ENCODE measurements at regions not wholly inside any gene's neighbourhood (a gene's known extent, or its start where the extent isn't known, plus 50 kb on each side); places are given as distances from the start of the nearest gene placed in this dataset.
"Not testable (repeated sequence)": the region's sequence is repeated elsewhere in the genome, so short reads cannot be mapped to it uniquely, and the experiment has no call there.

DNA sequence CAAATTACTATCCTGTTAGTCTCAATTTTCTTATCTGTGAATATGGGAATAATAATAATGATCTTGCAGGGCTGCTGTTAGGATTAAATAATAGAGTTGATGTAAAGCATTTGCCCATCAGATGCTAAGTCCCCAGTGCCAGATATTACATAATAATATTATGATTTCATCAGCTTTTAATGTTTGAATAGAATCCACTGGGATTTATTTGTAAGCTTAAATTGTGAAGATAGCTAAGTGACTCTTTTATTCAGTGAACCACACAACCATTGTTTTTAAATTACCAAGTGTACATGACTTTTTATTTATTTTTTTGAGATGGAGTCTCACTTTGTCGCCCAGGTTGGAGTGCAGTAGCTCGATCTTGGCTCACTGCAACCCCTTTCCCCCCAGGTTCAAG, 510.3 kb upstream of the DPP6 start:
- DNase-seq = no peak
- TF ChIP-seq, protein P1, sequence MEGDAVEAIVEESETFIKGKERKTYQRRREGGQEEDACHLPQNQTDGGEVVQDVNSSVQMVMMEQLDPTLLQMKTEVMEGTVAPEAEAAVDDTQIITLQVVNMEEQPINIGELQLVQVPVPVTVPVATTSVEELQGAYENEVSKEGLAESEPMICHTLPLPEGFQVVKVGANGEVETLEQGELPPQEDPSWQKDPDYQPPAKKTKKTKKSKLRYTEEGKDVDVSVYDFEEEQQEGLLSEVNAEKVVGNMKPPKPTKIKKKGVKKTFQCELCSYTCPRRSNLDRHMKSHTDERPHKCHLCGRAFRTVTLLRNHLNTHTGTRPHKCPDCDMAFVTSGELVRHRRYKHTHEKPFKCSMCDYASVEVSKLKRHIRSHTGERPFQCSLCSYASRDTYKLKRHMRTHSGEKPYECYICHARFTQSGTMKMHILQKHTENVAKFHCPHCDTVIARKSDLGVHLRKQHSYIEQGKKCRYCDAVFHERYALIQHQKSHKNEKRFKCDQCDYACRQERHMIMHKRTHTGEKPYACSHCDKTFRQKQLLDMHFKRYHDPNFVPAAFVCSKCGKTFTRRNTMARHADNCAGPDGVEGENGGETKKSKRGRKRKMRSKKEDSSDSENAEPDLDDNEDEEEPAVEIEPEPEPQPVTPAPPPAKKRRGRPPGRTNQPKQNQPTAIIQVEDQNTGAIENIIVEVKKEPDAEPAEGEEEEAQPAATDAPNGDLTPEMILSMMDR (IDR thresholded peaks at IDR 0.05) = no peak
- TF ChIP-seq POLR2A (IDR thresholded peaks at IDR 0.05) = no peak

DNA sequence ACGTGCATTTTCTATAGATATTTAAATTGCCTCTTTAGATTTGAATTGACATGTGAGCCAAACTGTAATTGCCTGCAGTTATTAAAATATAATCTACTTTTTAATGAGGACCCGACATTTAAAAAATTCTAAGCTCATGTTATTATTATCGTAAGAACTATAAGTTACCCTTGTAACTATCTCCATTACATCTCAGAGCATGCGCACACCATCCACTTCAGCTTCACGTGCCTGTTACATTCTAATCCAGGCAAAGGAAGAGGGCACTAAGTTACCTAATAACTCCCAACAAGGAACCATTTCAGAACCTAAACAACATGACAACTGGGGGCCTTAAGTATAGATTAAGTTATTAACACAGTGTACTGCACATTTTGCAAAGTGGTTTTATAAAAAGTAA, 509.0 kb upstream of the DPP6 start:
- Histone ChIP-seq H3K9me3 (no peaks in the 10 kb centered on the region), H3K27me3 (no peaks in the 10 kb centered on the region), H3K4me3 (no peak overlapping the region), H3K27ac (no peak overlapping the region), H3K4me1 (no peaks in the 10 kb centered on the region), H3K36me3 (no peaks in the 10 kb centered on the region)
- TF ChIP-seq POLR2A (IDR thresholded peaks at IDR 0.05) = no peak
- TF ChIP-seq, protein P1 (IDR thresholded peaks at IDR 0.05) = no peak
- DNase-seq = no peak

More for the DNA sequence above, 510.3 kb upstream of the DPP6 start:
- Histone ChIP-seq H3K36me3 (no peaks in the 10 kb centered on the region), H3K9me3 (no peaks in the 10 kb centered on the region), H3K27ac (no peak overlapping the region), H3K27me3 (no peaks in the 10 kb centered on the region), H3K4me1 (no peaks in the 10 kb centered on the region), H3K4me3 (no peak overlapping the region)

DNA sequence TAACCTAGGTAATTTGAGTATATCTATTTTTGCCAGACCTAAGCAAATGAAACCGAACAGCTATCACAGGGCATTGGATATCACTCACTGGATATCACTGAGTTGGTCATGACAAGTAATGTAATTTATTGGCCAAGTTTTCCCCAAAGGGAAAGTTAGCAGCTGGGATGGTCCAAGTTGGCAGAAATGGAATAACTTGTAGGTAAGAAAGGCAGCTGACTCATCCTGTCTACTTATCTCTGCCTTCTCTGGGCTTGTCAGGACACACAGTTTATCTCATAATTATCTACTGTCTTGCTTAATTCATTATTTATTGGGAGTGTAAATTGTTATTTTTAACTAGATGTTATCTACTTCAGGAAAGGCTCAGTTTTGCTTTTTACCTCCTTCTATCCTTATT, 502.0 kb upstream of the DPP6 start:
- no peak for TF ChIP-seq POLR2A (IDR thresholded peaks at IDR 0.05)
- TF ChIP-seq, protein P1 (IDR thresholded peaks at IDR 0.05) = no peak
- Histone ChIP-seq H3K9me3 (no peaks in the 10 kb centered on the region), H3K27ac (no peak overlapping the region), H3K36me3 (no peaks in the 10 kb centered on the region), H3K27me3 (no peaks in the 10 kb centered on the region), H3K4me3 (no peak overlapping the region), H3K4me1 (no peaks in the 10 kb centered on the region)
- no peak for DNase-seq

DNA sequence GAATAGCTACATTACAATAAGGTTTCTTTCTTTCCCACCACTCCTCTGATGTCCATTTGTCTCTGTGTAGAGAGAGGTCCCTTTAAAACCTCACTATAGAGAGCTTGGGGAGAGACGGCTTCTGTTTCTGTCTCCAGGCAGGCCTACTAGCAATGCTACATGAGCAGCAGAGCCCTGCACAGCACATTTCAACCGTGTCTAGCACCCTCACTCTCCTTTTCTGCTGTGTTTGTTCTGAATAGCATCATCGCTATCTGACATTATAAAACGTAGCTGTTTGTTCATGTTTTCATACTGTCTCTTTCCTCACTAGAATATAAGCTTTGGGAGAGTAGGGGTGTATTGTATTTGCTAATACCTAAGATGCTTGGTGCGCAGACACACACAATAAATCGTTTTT, 487.8 kb upstream of the DPP6 start:
- Histone ChIP-seq H3K4me3 (no peak overlapping the region), H3K9me3 (peaks cover 0 to under 1% (median 0%) of the 10 kb centered on the region in 4 donors), H3K4me1 (no peaks in the 10 kb centered on the region), H3K36me3 (no peaks in the 10 kb centered on the region), H3K27me3 (no peaks in the 10 kb centered on the region), H3K27ac (no peak overlapping the region)
- TF ChIP-seq, protein P1 (IDR thresholded peaks at IDR 0.05) = no peak
- TF ChIP-seq POLR2A (IDR thresholded peaks at IDR 0.05) = no peak
- DNase-seq = no peak

DNA sequence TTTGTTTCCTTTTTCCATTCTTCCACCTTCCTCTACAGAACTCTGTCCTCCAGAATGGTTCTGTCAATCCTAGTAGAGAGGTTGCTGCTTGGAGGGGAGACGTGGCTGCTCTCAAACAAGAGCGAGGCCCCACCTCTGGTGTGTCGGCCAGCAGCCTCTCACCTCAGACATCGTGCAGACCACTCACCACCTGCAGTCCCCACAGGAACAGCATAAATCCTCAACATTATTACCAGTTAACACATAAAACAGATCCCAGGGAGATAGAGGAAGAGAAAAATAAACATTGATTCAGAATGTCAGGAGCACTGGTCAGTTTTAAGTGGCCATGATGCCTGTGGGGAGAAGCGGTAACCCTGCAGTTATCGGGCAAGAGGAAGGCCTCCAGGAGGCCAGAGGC, 485.9 kb upstream of the DPP6 start:
- no peak overlapping the region for H3K27ac ChIP-seq
- no peak for TF ChIP-seq POLR2A (IDR thresholded peaks at IDR 0.05)
- TF ChIP-seq, protein P1 (IDR thresholded peaks at IDR 0.05) = no peak
- H3K36me3 ChIP-seq = no peaks in the 10 kb centered on the region
- no peak overlapping the region for H3K4me3 ChIP-seq
- DNase-seq = no peak
- no peaks in the 10 kb centered on the region for H3K4me1 ChIP-seq
- no peaks in the 10 kb centered on the region for H3K27me3 ChIP-seq
- peaks cover 0 to 6% (median 0%) of the 10 kb centered on the region in 4 donors for H3K9me3 ChIP-seq

DNA sequence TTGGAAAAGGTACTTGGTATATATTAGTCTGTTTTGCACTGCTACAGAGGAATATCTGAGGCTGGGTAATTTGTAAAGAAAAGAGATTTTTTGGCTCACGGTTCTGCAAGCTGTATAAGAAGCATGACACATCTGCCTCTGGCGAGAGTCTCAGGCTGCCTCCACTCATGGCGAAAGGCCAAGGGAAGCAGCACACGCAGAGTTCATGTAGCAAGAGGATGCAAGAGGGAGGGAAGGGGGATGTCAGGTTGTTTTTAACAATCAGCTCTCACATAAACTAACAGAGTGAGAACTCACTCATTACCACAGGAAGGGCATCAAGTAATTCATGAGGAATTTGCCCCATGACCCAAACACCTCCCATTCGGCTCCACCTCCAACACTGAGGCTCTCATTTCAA, 484.8 kb upstream of the DPP6 start:
- no peak for DNase-seq
- H3K4me3 ChIP-seq = no peak overlapping the region
- TF ChIP-seq POLR2A (IDR thresholded peaks at IDR 0.05) = no peak
- TF ChIP-seq, protein P1 (IDR thresholded peaks at IDR 0.05) = no peak
- H3K27me3 ChIP-seq = no peaks in the 10 kb centered on the region
- H3K9me3 ChIP-seq = peaks cover 0 to 6% (median 0%) of the 10 kb centered on the region in 4 donors
- no peaks in the 10 kb centered on the region for H3K36me3 ChIP-seq
- H3K27ac ChIP-seq = no peak overlapping the region
- H3K4me1 ChIP-seq = no peaks in the 10 kb centered on the region

DNA sequence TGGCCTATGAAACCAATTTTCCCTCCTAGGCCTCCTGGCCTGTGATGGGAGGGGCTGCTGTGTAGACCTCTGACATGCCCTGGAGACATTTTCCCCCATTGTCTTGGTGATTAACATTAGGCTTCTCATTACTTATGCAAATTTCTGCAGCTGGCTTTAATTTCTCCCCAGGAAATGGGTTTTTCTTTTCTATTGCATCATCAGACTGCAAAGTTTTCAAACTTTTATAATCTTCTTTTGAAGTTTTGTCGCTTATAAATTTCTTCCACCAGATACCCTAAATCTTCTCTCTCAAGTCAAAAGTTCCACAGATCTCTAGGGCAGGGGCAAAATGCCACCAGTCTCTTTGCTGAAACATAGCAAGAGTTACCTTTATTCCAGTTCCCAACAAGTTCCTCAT, 482.7 kb upstream of the DPP6 start:
- H3K9me3 ChIP-seq, DNase-seq, H3K4me3 ChIP-seq, H3K36me3 ChIP-seq, H3K27me3 ChIP-seq, H3K4me1 ChIP-seq, H3K27ac ChIP-seq: not testable (repeated sequence)

Data from Peyer's patch (tissue), 4 donors.